ENCODE measurements at regions not wholly inside any gene's neighbourhood (a gene's known extent, or its start where the extent isn't known, plus 50 kb on each side); places are given as distances from the start of the nearest gene placed in this dataset.

DNA sequence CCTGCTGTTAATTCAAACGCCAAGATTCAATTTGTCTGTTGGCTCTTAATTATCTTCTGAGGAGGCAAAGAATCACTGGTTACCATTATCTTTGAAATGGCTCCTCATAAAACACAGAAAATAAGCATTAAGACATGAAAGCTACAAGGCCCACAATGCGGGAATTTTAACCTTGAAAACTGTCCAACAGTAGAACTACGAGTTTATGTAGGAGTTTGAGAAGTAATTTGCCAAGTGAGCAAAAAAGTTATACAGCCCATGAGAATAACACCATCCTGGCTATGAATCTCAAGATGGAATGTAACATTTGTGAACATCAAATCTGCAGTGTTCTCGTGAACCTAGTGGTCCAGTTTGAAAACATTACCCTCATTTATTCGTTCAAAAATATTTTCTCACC lies 172.5 kb downstream of the ALDH1A2 start:
- no TSS peak for BruUV-seq (replicated peaks)
- DNase-seq (ENCODE audit: low spot score) (no peak), FAIRE-seq (no peak), ATAC-seq (no peak)
- Histone ChIP-seq H3K27me3 (ENCODE audit: control insufficient read depth in 1 of 2, insufficient read depth in 2 of 2, low read length in 2 of 2) (peaks cover 0 to 3% of the 10 kb centered on the region in 2 experiments; a peak in 1 of 5 replicates), H3K4me3 (replicated peaks in 1 of 3; ENCODE audit: insufficient read depth in 1 of 3, low read depth in 2 of 3, low read length in 3 of 3) (no peak overlapping the region), H3K9ac (ENCODE audit: insufficient read depth, low read depth, low read length) (no peak overlapping the region), H3K27ac (ENCODE audit: extremely low read length, insufficient read depth, low read length) (no peak overlapping the region), H3K9me3 (ENCODE audit: low read length) (no peaks in the 10 kb centered on the region), H3K4me1 (ENCODE audit: insufficient read depth, low read length) (no peaks in the 10 kb centered on the region), H3K79me2 (ENCODE audit: insufficient read depth, low read length) (no peaks in the 10 kb centered on the region), H2AFZ (ENCODE audit: low read length) (no peak overlapping the region), H3K4me2 (ENCODE audit: low read depth, low read length) (no peak overlapping the region), H3K36me3 (replicated peaks in 1 of 2; ENCODE audit: control insufficient read depth in 1 of 2, insufficient read depth in 2 of 2, low read length in 2 of 2) (no peaks in the 10 kb centered on the region), H4K20me1 (ENCODE audit: insufficient read depth, low read length) (no peaks in the 10 kb centered on the region)
- WGBS (ENCODE audit: low lambda C conversion rate): 3% methylated on average over 5 of the region's 5 CpGs
- TF ChIP-seq MAFF (IDR thresholded peaks at IDR 0.05; ENCODE audit: low read depth, low read length): 0 out of 2 replicates have a peak, but pooled peaks have one; percentile 19
- peak in 1 of 2 experiments; percentile 53; a peak in 3 of 4 replicates for TF ChIP-seq MAFK (conservative IDR thresholded peaks at IDR 0.05 in 1 of 2, IDR thresholded peaks at IDR 0.05 in 1 of 2; ENCODE audit: low read length in 2 of 2)
- TF ChIP-seq EEA1 (CRISPR knock-in tag; IDR thresholded peaks at IDR 0.05; ENCODE audit: borderline replicate concordance): no peak
- intact Hi-C loops (cut with micrococcal nuclease; ENCODE audit: unreplicated experiment): no loop called here
- ChIA-PET CTCF (ENCODE audit: low intra/inter-chr PET ratio, low total read pairs) (interaction anchor here (0.5 kb wide), 1 partner anchor 12 kb away, joined by 5 read pairs; no protein-coding TSS in a partner anchor), POLR2A (no interaction called here)
- in situ Hi-C loops (cut with HindIII; ENCODE audit: extremely low pct_ligation_motif_present, low pct_unique_long_range_greater_than_20kb): no loop called here

- DNase-seq (ENCODE audit: low spot score): no peak
- no peaks in the 10 kb centered on the region for H3K9me3 ChIP-seq (ENCODE audit: low read length)
- H3K36me3 ChIP-seq (replicated peaks in 1 of 2; ENCODE audit: control insufficient read depth in 1 of 2, insufficient read depth in 2 of 2, low read length in 2 of 2): no peaks in the 10 kb centered on the region
- no peak overlapping the region for H3K9ac ChIP-seq (ENCODE audit: insufficient read depth, low read depth, low read length)
- no peak for ATAC-seq
- H3K4me3 ChIP-seq (replicated peaks in 1 of 3; ENCODE audit: insufficient read depth in 1 of 3, low read depth in 2 of 3, low read length in 3 of 3): no peak overlapping the region
- H3K27ac ChIP-seq (ENCODE audit: extremely low read length, insufficient read depth, low read length): no peak overlapping the region
- H4K20me1 ChIP-seq (ENCODE audit: insufficient read depth, low read length): no peaks in the 10 kb centered on the region
- no peak overlapping the region for H2AFZ ChIP-seq (ENCODE audit: low read length)
- in situ Hi-C loops (cut with HindIII; ENCODE audit: extremely low pct_ligation_motif_present, low pct_unique_long_range_greater_than_20kb) (no loop called here), intact Hi-C loops (cut with micrococcal nuclease; ENCODE audit: unreplicated experiment) (no loop called here)
- TF ChIP-seq SMARCC2 (IDR thresholded peaks at IDR 0.05): no peak
- FAIRE-seq: no peak
- H3K79me2 ChIP-seq (ENCODE audit: insufficient read depth, low read length): no peaks in the 10 kb centered on the region
- 0% methylated on average over 1 of the region's 1 CpG for WGBS (ENCODE audit: low lambda C conversion rate)
- peaks cover 0 to 3% of the 10 kb centered on the region in 2 experiments; a peak in 1 of 5 replicates for H3K27me3 ChIP-seq (ENCODE audit: control insufficient read depth in 1 of 2, insufficient read depth in 2 of 2, low read length in 2 of 2)
- no peaks in the 10 kb centered on the region for H3K4me1 ChIP-seq (ENCODE audit: insufficient read depth, low read length)
- POLR2A ChIA-PET: no interaction called here
- no TSS peak for BruUV-seq (replicated peaks)
- H3K4me2 ChIP-seq (ENCODE audit: low read depth, low read length): no peak overlapping the region
- CTCF ChIA-PET (ENCODE audit: low intra/inter-chr PET ratio, low total read pairs): no interaction called here
These were observed 170.2 kb downstream of the ALDH1A2 start for GRCh38 chr15:57895291-57895690.

Data from HepG2 (cell line).